Right atrium auricular region (tissue), 2 donors: ENCODE measurements at regions not wholly inside any gene's neighbourhood (a gene's known extent, or its start where the extent isn't known, plus 50 kb on each side); places are given as distances from the start of the nearest gene placed in this dataset.

Experiments used
- DNase-seq: peaks from one replicate; pipeline ENCODE4 v3.0.0-alpha.2; 2019; ENCODE audit warnings: low spot score
- H3K27ac ChIP-seq, 2 donors: fragments of 200-600 bp; sonication (generic); 1 replicate in 1 of 2; 2 replicates in 1 of 2; pipeline ENCODE4 v1.5.1; 2016 to 2019
- H3K27me3 ChIP-seq, 2 donors: fragments of 200-600 bp; sonication (generic); one replicate each; pipeline versions ENCODE4 v1.5.1 to v1.6.0; 2017 to 2019
- H3K36me3 ChIP-seq: fragments of 200-600 bp; sonication (generic); one replicate; pipeline ENCODE4 v1.5.1; 2016
- H3K4me1 ChIP-seq, 2 donors: fragments of 200-600 bp; sonication (generic); one replicate each; pipeline versions ENCODE4 v1.5.1 to v1.6.0; 2017 to 2019
- H3K4me3 ChIP-seq, 2 donors: fragments of 200-600 bp; sonication (generic); 1 replicate in 1 of 2; 2 replicates in 1 of 2; pipeline ENCODE4 v1.5.1; 2017 to 2019; ENCODE audit warnings: mild to moderate bottlenecking in 1 of 2, moderate library complexity in 1 of 2
- H3K9me3 ChIP-seq, 2 donors: fragments of 200-600 bp; sonication (generic); one replicate each; pipeline ENCODE4 v1.5.1; 2019
- TF ChIP-seq, protein P1 (sequence below), 2 donors: fragments of 200-600 bp; sonication (generic); IDR thresholded peaks; one replicate each; pipeline ENCODE4 v1.5.1; 2019; ENCODE audit warnings: antibody characterized with exemption in 2 of 2

DNA sequence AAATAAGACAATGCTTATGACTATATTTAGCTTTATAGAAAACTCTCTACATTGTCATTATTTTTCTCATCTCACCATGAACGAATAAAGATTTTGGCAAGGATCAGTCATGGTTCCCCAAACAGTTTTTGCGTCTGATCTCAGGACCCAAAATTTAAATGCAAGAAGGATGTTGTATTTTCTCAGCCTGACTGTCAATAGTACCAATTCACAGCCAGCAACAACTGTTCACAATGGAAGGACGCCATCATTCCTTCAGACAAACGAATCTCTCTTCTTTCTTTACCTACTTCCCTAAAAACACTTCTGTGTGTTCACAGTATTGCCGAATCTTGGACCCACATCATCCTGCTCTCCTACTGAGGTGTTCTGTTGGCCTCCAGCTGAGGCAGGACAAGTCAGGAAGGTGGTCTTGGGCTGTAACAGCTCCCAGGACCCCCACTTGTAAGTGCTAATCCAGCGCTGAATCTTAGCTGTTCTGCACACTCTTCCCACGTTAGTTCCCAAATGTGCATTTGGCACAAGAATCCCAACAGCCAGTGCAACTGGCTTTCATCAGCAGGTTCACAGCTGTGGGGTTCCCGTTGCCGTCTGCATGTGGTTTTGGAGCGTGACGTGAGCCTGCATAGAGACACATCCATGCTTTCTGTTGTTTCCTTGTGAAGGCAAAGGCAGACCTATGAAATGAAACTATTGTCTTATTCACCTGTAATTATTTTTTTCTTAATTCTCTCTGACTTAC is 600.0 kb downstream of the QKI start:
- H3K4me3 ChIP-seq = no peak overlapping the region
- no peaks in the 10 kb centered on the region for H3K9me3 ChIP-seq
- no peaks in the 10 kb centered on the region for H3K27me3 ChIP-seq
- no peak overlapping the region for H3K27ac ChIP-seq
- no peak for DNase-seq
- TF ChIP-seq, protein P1, sequence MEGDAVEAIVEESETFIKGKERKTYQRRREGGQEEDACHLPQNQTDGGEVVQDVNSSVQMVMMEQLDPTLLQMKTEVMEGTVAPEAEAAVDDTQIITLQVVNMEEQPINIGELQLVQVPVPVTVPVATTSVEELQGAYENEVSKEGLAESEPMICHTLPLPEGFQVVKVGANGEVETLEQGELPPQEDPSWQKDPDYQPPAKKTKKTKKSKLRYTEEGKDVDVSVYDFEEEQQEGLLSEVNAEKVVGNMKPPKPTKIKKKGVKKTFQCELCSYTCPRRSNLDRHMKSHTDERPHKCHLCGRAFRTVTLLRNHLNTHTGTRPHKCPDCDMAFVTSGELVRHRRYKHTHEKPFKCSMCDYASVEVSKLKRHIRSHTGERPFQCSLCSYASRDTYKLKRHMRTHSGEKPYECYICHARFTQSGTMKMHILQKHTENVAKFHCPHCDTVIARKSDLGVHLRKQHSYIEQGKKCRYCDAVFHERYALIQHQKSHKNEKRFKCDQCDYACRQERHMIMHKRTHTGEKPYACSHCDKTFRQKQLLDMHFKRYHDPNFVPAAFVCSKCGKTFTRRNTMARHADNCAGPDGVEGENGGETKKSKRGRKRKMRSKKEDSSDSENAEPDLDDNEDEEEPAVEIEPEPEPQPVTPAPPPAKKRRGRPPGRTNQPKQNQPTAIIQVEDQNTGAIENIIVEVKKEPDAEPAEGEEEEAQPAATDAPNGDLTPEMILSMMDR (IDR thresholded peaks at IDR 0.05) = no peak
- H3K4me1 ChIP-seq = peaks cover 0 to 12% of the 10 kb centered on the region in 2 donors
- no peaks in the 10 kb centered on the region for H3K36me3 ChIP-seq

DNA sequence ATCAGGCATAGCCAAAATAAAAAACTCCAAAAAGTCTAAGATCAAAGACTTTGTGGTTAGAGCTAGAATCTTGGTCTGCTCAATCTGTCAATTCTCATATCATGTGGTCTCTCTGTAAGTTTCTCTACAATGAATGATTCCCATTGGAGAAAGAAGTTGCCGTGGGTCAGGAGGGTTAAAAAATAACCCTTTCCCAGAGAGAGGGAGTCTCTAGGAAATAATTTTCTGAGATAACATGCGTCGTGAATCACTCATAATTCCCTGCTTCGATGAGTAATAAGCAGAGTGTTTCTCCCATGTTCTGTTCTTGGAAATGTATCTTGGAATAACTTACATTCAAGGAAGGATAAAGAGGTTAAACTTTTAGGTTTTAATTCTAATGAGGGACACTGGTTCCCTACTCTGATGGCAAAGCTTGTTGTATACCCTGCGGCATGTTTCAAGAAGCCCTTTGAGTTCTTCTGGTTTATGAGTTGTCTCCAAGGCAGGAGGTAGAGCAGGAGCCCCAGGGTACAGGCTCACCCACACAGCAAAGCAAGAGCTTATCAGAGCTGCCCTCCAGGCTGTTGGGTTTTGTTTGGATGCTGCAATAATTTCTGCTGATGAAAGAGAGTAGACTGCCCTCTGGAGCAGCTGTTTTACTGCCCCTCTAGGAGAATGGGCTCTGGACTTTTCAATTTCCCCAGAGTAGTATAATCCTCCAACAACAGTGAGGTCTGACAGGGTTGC is 599.1 kb downstream of the QKI start:
- H3K4me1 ChIP-seq = peaks cover 0 to 12% of the 10 kb centered on the region in 2 donors
- H3K36me3 ChIP-seq = no peaks in the 10 kb centered on the region
- H3K4me3 ChIP-seq = no peak overlapping the region
- no peaks in the 10 kb centered on the region for H3K9me3 ChIP-seq
- no peak for DNase-seq
- TF ChIP-seq, protein P1 (IDR thresholded peaks at IDR 0.05) = no peak
- no peak overlapping the region for H3K27ac ChIP-seq
- no peaks in the 10 kb centered on the region for H3K27me3 ChIP-seq

DNA sequence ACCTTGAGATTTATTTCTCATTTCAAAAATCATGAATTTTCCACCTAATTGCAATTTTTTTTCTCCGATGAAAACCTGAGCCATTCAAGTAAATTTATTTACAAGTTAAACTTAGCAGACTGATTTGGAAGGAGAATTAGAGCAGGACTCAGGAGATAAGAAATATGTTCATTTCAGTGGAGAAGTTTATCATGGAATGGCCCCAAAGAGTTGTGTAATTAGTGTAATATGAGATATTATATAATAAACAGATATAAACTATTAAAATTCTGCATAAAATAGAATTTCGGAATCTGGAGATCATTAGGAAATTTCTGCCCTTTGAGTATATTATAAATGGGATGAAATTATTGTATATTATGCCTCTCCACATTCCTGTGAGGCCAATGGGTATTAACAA is 596.8 kb downstream of the QKI start:
- Histone ChIP-seq H3K27me3 (no peaks in the 10 kb centered on the region), H3K4me1 (peaks cover 0 to 12% of the 10 kb centered on the region in 2 donors), H3K9me3 (no peaks in the 10 kb centered on the region), H3K4me3 (no peak overlapping the region), H3K27ac (no peak overlapping the region), H3K36me3 (no peaks in the 10 kb centered on the region)
- TF ChIP-seq, protein P1 (IDR thresholded peaks at IDR 0.05) = no peak
- DNase-seq = no peak

DNA sequence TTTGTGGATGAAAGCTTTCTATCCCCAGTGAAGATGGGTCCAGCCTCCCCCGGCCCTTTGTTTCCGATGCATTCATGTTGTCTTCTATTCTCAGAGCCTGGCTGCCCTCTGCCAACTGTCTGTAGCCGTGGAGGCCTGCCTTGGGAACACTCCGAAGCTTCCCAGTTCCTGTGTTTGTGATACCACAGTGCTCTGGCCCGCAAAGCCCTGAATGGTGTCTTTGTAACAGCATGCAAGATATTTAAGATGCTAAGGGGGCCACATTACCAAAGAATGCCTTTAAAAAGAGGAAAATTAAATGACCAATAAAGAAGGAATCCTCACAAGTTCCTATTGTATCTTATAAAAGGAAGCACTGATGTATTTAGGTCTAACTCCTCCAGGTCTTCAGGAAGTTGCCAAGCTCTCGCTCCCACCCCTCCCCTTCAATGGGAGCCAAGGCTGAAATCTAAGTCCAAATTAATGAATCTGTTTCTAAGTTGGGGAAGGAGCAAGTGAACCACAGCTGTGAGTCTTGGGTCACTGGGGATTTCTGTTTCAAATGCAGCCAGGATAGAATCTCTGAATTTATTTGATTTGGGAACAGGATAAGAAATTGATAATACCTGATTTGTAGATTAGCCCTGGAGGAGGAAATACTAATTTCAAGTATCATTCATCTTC is 596.1 kb downstream of the QKI start:
- H3K27ac ChIP-seq = peak overlapping the region in 1 of 2 donors; percentile 22

DNA sequence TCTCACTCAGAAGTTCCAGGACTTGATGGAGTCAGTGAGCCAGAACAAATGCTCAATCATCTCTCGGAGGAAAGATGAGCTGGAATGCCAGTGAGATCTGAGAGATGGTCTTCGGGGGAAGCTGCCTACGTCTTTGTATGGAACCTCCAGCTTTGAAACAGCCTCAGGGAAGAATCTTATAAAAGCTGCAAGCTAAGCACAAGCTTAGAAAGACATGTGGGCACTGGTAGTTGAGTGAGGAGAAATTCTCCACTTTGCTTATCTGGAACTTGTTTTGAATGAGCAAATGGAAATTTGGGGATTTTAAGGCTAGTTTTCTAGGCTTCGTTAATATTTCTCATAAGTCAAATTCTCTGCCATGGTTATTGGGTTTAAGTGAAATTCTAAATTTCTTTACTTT is 594.4 kb downstream of the QKI start:
- no peak overlapping the region for H3K27ac ChIP-seq
- H3K4me3 ChIP-seq = no peak overlapping the region
- no peaks in the 10 kb centered on the region for H3K9me3 ChIP-seq
- DNase-seq = no peak
- TF ChIP-seq, protein P1 (IDR thresholded peaks at IDR 0.05) = no peak
- no peaks in the 10 kb centered on the region for H3K36me3 ChIP-seq
- peaks cover 0 to 12% of the 10 kb centered on the region in 2 donors for H3K4me1 ChIP-seq
- H3K27me3 ChIP-seq = no peaks in the 10 kb centered on the region

More for the DNA sequence above, 596.1 kb downstream of the QKI start:
- no peaks in the 10 kb centered on the region for H3K27me3 ChIP-seq
- TF ChIP-seq, protein P1 (IDR thresholded peaks at IDR 0.05) = no peak
- no peak for DNase-seq
- H3K9me3 ChIP-seq = no peaks in the 10 kb centered on the region
- peaks cover 0 to 12% of the 10 kb centered on the region in 2 donors for H3K4me1 ChIP-seq
- no peaks in the 10 kb centered on the region for H3K36me3 ChIP-seq
- H3K4me3 ChIP-seq = no peak overlapping the region
